B cell (primary cell): ENCODE measurements at regions not wholly inside any gene's neighbourhood (a gene's known extent, or its start where the extent isn't known, plus 50 kb on each side); places are given as distances from the start of the nearest gene placed in this dataset.

Experiments
- ATAC-seq: fragments of 200-7000 bp; cut with Tn5 transposase; one replicate; pipeline ENCODE4 v1.10.0; 2021; ENCODE audit warnings: low read depth, mild to moderate bottlenecking, moderate number of reproducible peaks, moderate library complexity
- CTCF ChIA-PET: fragments of 350-600 bp; sonication (Branson Sonifier 250); formaldehyde crosslinking; loops from one replicate; lab custom pipeline; 2021; ENCODE audit warnings: antibody characterized with exemption, inconsistent platforms; lab: Charles Lee
- POLR2A ChIA-PET: fragments of 350-600 bp; sonication (Branson Sonifier 250); formaldehyde crosslinking; loops from one replicate; lab custom pipeline; 2021; ENCODE audit warnings: antibody characterized with exemption; lab: Charles Lee
- DNase-seq: peaks from one replicate; pipeline ENCODE4 v3.0.0; 2013
- H2AFZ ChIP-seq: 2 replicates; pipeline ENCODE4 v1.6.1; 2012; ENCODE audit warnings: mild to moderate bottlenecking, low read depth, low read length; ENCODE audit not compliant: insufficient read depth, poor library complexity, severe bottlenecking
- H3K27ac ChIP-seq, 2 donors: 1 replicate in 1 of 2; 2 replicates in 1 of 2; pipeline ENCODE4 v1.5.1; 2012 to 2013; ENCODE audit warnings: low read length in 2 of 2, mild to moderate bottlenecking in 2 of 2, moderate library complexity in 1 of 2
- H3K27me3 ChIP-seq, 4 experiments: fragments of 200-600 bp in 1 of 4; sonication (generic) in 1 of 4; replicated peaks in 1 of 4; 1 replicate in 2 of 4; 2 replicates in 2 of 4; pipeline versions ENCODE4 v1.6.1 to v1.7.0; 2013 to 2016; ENCODE audit warnings: low read length in 3 of 4, mild to moderate bottlenecking in 2 of 4, mixed read lengths in 1 of 4, moderate library complexity in 1 of 4; ENCODE audit not compliant: insufficient read depth in 4 of 4, control insufficient read depth in 3 of 4; ENCODE audit errors: control extremely low read depth in 1 of 4
- H3K36me3 ChIP-seq, 2 experiments: replicated peaks in 1 of 2; 1 replicate in 1 of 2; 2 replicates in 1 of 2; pipeline versions ENCODE4 v1.6.1 to v1.7.1; 2013; ENCODE audit warnings: low read length in 1 of 2; ENCODE audit not compliant: insufficient read depth in 2 of 2, control insufficient read depth in 1 of 2; ENCODE audit errors: control extremely low read depth in 1 of 2, extremely low read depth in 1 of 2
- H3K4me1 ChIP-seq, 2 donors: fragments of 200-600 bp in 1 of 2; sonication (generic) in 1 of 2; 1 replicate in 1 of 2; 2 replicates in 1 of 2; pipeline versions ENCODE4 v1.5.1 to v1.6.1; 2013 to 2017; ENCODE audit warnings: low read length in 2 of 2; ENCODE audit not compliant: control insufficient read depth in 2 of 2, insufficient read depth in 2 of 2
- H3K4me2 ChIP-seq: replicated peaks from 2 replicates; pipeline ENCODE3; 2012; ENCODE audit warnings: mild to moderate bottlenecking, low read depth, low read length; ENCODE audit not compliant: poor library complexity, severe bottlenecking
- H3K4me3 ChIP-seq, 5 experiments: fragments of 200-600 bp in 1 of 5; sonication (generic) in 1 of 5; 1 replicate in 3 of 5; 2 replicates in 2 of 5; pipeline versions ENCODE4 v1.5.1 to v1.7.0; 2011 to 2016; ENCODE audit warnings: low read length in 4 of 5, mild to moderate bottlenecking in 4 of 5, low read depth in 2 of 5, control low read depth in 1 of 5, moderate library complexity in 1 of 5; ENCODE audit not compliant: insufficient read depth in 1 of 5; ENCODE audit errors: control extremely low read depth in 1 of 5, extremely low read depth in 1 of 5
- H3K79me2 ChIP-seq: fragments of 200-600 bp; sonication (generic); one replicate; pipeline ENCODE4 v1.6.0; 2016; ENCODE audit warnings: low read length; ENCODE audit not compliant: control insufficient read depth, insufficient read depth
- H3K9ac ChIP-seq: fragments of 200-600 bp; sonication (generic); 2 replicates; pipeline ENCODE4 v1.6.1; 2017; ENCODE audit warnings: mild to moderate bottlenecking, low read length, moderate library complexity
- H3K9me3 ChIP-seq, 3 donors: one replicate each; pipeline versions ENCODE4 v1.6.1 to v1.7.1; 2013; ENCODE audit warnings: low read length in 2 of 3; ENCODE audit not compliant: control insufficient read depth in 2 of 3, insufficient read depth in 1 of 3; ENCODE audit errors: control extremely low read depth in 1 of 3
- H4K20me1 ChIP-seq: 2 replicates; pipeline ENCODE4 v1.6.0; 2012; ENCODE audit warnings: mild to moderate bottlenecking, low read length; ENCODE audit not compliant: insufficient read depth, control insufficient read depth, poor library complexity, severe bottlenecking
- H3K27ac Mint-ChIP-seq: one replicate; pipeline ENCODE4 v1.8.0; 2021; ENCODE audit warnings: mixed read lengths
- H3K27me3 Mint-ChIP-seq: one replicate; pipeline ENCODE4 v1.8.0; 2021; ENCODE audit warnings: mixed read lengths
- H3K4me1 Mint-ChIP-seq: one replicate; pipeline ENCODE4 v1.8.0; 2021; ENCODE audit warnings: mixed read lengths
- H3K4me3 Mint-ChIP-seq: one replicate; pipeline ENCODE4 v1.8.0; 2021; ENCODE audit warnings: mixed read lengths
- H3K9me3 Mint-ChIP-seq: one replicate; pipeline ENCODE4 v1.8.0; 2022; ENCODE audit warnings: mixed read lengths; ENCODE audit not compliant: insufficient read depth
- EZH2 ChIP-seq: IDR thresholded peaks from 2 replicates; pipeline ENCODE4 v1.6.1; 2012; ENCODE audit warnings: borderline replicate concordance, low read depth, mild to moderate bottlenecking, moderate library complexity, low read length; ENCODE audit not compliant: insufficient read depth, poor library complexity, severe bottlenecking
- WGBS: methylation state at CpG from one replicate; pipeline ENCODE4 v1.1.5; 2013; ENCODE audit warnings: missing lambda C conversion rate; ENCODE audit not compliant: insufficient coverage; 5-methylcytosine and 5-hydroxymethylcytosine counted together
- intact Hi-C: fragments of 100-400 bp; cut with micrococcal nuclease; formaldehyde crosslinking; loops from one replicate; pipeline ENCODE4 v1.10.0; 2022
- TF ChIP-seq, protein P1 (sequence below): fragments of 200-600 bp; IDR thresholded peaks from one replicate; pipeline ENCODE4 v1.8.0; 2022; ENCODE audit warnings: antibody characterized with exemption, mild to moderate bottlenecking

DNA sequence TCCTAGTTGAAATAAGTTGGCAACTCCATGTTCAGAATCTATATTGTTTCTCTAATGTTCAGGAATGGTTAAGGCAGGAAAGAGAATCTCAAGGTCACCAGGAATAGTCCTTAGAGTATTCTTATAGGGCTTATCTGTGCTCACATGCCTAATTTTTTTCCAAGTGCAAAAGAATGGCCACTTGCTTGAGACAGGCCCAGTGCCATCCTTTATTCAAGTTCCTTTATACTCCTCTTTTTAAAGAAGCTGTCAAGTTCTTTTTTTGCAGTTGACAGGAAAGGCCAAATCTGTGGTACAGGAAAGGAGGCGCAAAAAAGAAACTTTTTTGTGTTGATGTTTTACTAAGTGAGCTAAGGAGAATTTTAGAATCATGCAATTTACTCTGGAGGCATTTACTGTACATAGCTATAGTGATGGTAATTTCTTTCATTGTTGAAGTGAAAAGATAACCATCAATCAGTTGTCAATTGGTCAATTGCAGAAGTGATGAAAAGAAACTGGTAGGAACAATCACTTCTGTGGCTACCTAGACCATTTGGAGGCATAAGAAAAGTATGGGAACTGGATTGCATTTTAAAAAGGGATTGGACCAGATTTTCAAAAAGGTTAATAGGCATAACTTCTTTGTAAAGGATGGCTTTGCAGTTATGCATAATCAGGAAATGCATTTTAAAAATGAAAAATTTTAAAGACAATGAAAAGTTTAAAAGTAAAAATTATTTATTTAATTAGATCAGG, 102.5 kb upstream of the SOX2 start:
- ChIA-PET CTCF (no interaction called here), POLR2A (no interaction called here)
- no peak overlapping the region for H3K27ac ChIP-seq
- WGBS = 17% methylated on average over 1 of the region's 1 CpG
- no peaks in the 10 kb centered on the region for H4K20me1 ChIP-seq
- no peak overlapping the region for H3K27ac Mint-ChIP-seq
- no peak for TF ChIP-seq EZH2
- TF ChIP-seq, protein P1, sequence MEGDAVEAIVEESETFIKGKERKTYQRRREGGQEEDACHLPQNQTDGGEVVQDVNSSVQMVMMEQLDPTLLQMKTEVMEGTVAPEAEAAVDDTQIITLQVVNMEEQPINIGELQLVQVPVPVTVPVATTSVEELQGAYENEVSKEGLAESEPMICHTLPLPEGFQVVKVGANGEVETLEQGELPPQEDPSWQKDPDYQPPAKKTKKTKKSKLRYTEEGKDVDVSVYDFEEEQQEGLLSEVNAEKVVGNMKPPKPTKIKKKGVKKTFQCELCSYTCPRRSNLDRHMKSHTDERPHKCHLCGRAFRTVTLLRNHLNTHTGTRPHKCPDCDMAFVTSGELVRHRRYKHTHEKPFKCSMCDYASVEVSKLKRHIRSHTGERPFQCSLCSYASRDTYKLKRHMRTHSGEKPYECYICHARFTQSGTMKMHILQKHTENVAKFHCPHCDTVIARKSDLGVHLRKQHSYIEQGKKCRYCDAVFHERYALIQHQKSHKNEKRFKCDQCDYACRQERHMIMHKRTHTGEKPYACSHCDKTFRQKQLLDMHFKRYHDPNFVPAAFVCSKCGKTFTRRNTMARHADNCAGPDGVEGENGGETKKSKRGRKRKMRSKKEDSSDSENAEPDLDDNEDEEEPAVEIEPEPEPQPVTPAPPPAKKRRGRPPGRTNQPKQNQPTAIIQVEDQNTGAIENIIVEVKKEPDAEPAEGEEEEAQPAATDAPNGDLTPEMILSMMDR = no peak
- no peaks in the 10 kb centered on the region for H3K27me3 ChIP-seq
- no peak for ATAC-seq
- H3K4me2 ChIP-seq = no peak overlapping the region
- no peak overlapping the region for H2AFZ ChIP-seq
- no peaks in the 10 kb centered on the region for H3K36me3 ChIP-seq
- no peaks in the 10 kb centered on the region for H3K4me1 Mint-ChIP-seq
- H3K4me3 Mint-ChIP-seq = no peak overlapping the region
- H3K9me3 ChIP-seq = no peaks in the 10 kb centered on the region
- H3K4me1 ChIP-seq = no peaks in the 10 kb centered on the region
- H3K9ac ChIP-seq = no peak overlapping the region
- no peaks in the 10 kb centered on the region for H3K79me2 ChIP-seq
- no peak overlapping the region for H3K4me3 ChIP-seq
- H3K9me3 Mint-ChIP-seq = no peaks in the 10 kb centered on the region
- H3K27me3 Mint-ChIP-seq = no peaks in the 10 kb centered on the region
- no peak for DNase-seq
- intact Hi-C loops = no loop called here

DNA sequence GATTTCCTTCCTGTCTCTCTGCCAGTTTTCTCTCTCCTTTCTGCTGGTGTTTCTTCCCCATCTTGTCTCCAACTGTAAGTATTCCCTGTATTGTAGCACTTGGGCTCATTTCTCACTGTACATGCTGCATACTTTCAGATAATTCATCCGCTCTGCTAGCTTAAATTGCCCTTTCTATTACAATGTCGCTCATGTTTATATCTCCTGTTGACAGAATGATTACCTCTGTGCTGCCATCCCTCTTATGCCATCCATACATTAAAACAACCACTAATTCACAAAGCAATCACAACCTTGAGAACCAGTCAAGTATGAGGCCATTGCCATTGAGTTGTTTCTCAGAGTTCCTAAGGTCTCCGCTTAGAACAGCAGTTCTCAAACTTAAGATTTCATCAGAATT, 107.5 kb upstream of the SOX2 start:
- H3K27me3 ChIP-seq = no peaks in the 10 kb centered on the region
- DNase-seq (no peak), ATAC-seq (no peak)
- ChIA-PET CTCF (no interaction called here), POLR2A (no interaction called here)
- H3K36me3 ChIP-seq = no peaks in the 10 kb centered on the region
- no peaks in the 10 kb centered on the region for H4K20me1 ChIP-seq
- no peak overlapping the region for H2AFZ ChIP-seq
- Mint-ChIP-seq H3K27ac (no peak overlapping the region), H3K4me3 (no peak overlapping the region), H3K9me3 (no peaks in the 10 kb centered on the region), H3K4me1 (no peaks in the 10 kb centered on the region), H3K27me3 (no peaks in the 10 kb centered on the region)
- no peaks in the 10 kb centered on the region for H3K79me2 ChIP-seq
- no peak overlapping the region for H3K4me3 ChIP-seq
- H3K27ac ChIP-seq = no peak overlapping the region
- H3K4me1 ChIP-seq = no peaks in the 10 kb centered on the region
- no peaks in the 10 kb centered on the region for H3K9me3 ChIP-seq
- 100% methylated on average over 1 of the region's 3 CpGs for WGBS
- no peak overlapping the region for H3K4me2 ChIP-seq
- intact Hi-C loops = no loop called here
- TF ChIP-seq EZH2 = no peak
- TF ChIP-seq, protein P1 = no peak
- no peak overlapping the region for H3K9ac ChIP-seq
